A673 (cell line): ENCODE measurements at regions not wholly inside any gene's neighbourhood (a gene's known extent, or its start where the extent isn't known, plus 50 kb on each side); places are given as distances from the start of the nearest gene placed in this dataset.

Experiments used
- BruUV-seq: library from RNA; stranded (reverse); fragments of 400-500 nt; replicated peaks from 2 replicates; lab custom pipeline; 2021; lab: Mats Ljungman, UMichigan
- CTCF ChIA-PET: fragments of 300-600 bp; sonication (Branson Sonifier 250); formaldehyde crosslinking; loops from one replicate; lab custom pipeline; 2022; ENCODE audit warnings: antibody characterized with exemption; lab: Charles Lee
- POLR2A ChIA-PET: fragments of 300-600 bp; sonication (Branson Sonifier 250); formaldehyde crosslinking; loops from one replicate; lab custom pipeline; 2022; ENCODE audit warnings: antibody characterized with exemption; ENCODE audit not compliant: low non-redundant PET; lab: Charles Lee
- DNase-seq: peaks from one replicate; pipeline ENCODE4 v3.0.0-alpha.2; 2015; ENCODE audit warnings: low spot score
- H3K27ac ChIP-seq: fragments of 200-600 bp; sonication (generic); 2 replicates; pipeline ENCODE4 v1.5.1; 2016; ENCODE audit warnings: mixed run types, low read depth, mild to moderate bottlenecking, mixed read lengths, antibody characterized with exemption, low read length; ENCODE audit not compliant: poor library complexity, severe bottlenecking
- H3K27me3 ChIP-seq: fragments of 200-600 bp; sonication (generic); replicated peaks from 2 replicates; pipeline ENCODE4 v1.6.1; 2017; ENCODE audit warnings: mixed run types, low read depth, mild to moderate bottlenecking, mixed read lengths, antibody characterized with exemption, low read length; ENCODE audit not compliant: insufficient read depth, poor library complexity
- H3K36me3 ChIP-seq: fragments of 200-600 bp; sonication (generic); 2 replicates; pipeline ENCODE4 v1.6.1; 2016; ENCODE audit warnings: mixed run types, mild to moderate bottlenecking, mixed read lengths, antibody characterized with exemption, low read length; ENCODE audit not compliant: insufficient read depth, poor library complexity, severe bottlenecking
- H3K4me1 ChIP-seq: fragments of 200-600 bp; sonication (generic); 2 replicates; pipeline ENCODE4 v1.6.1; 2017; ENCODE audit warnings: mixed run types, mild to moderate bottlenecking, mixed read lengths, antibody characterized with exemption, low read length; ENCODE audit not compliant: insufficient read depth, poor library complexity, severe bottlenecking
- H3K4me3 ChIP-seq: fragments of 200-600 bp; sonication (generic); 2 replicates; pipeline ENCODE4 v1.5.1; 2016; ENCODE audit warnings: low read depth, mixed run types, mild to moderate bottlenecking, mixed read lengths, low read length; ENCODE audit not compliant: poor library complexity, severe bottlenecking
- H3K9me3 ChIP-seq: fragments of 200-600 bp; sonication (generic); 2 replicates; pipeline ENCODE4 v1.6.1; 2016; ENCODE audit warnings: mixed run types, low read depth, mild to moderate bottlenecking, mixed read lengths, antibody characterized with exemption, low read length; ENCODE audit not compliant: poor library complexity, severe bottlenecking
- CTCF ChIP-seq: fragments of 300-800, 200-600 bp; sonication (generic); conservative IDR thresholded peaks from 2 replicates; pipeline ENCODE4 v1.5.1; 2017; ENCODE audit warnings: low read depth, mild to moderate bottlenecking, antibody characterized with exemption, low read length, moderate library complexity, mixed read lengths
- EZH2 ChIP-seq: fragments of 200-600 bp; sonication (generic); IDR thresholded peaks from 2 replicates; pipeline ENCODE4 v1.6.1; 2017; ENCODE audit warnings: borderline replicate concordance, low read depth, mild to moderate bottlenecking, mixed read lengths, antibody characterized with exemption, low read length; ENCODE audit not compliant: poor library complexity, severe bottlenecking
- intact Hi-C: fragments of 100-400 bp; cut with micrococcal nuclease; formaldehyde crosslinking; loops from one replicate; pipeline ENCODE4 v1.10.0; 2022; ENCODE audit not compliant: unreplicated experiment

GRCh38 chr9:135032868-135033460 lies 54.5 kb upstream of the OLFM1 start:
- H3K4me1 ChIP-seq: peaks cover 9% of the 10 kb centered on the region
- H3K9me3 ChIP-seq: no peaks in the 10 kb centered on the region
- no peaks in the 10 kb centered on the region for H3K27me3 ChIP-seq
- ChIA-PET CTCF (no interaction called here), POLR2A (interaction anchor here (0.7 kb wide), 1 partner anchor 257 kb away, joined by 3 read pairs; no protein-coding TSS in a partner anchor)
- no peak overlapping the region for H3K4me3 ChIP-seq
- intact Hi-C loops: no loop called here
- no TSS peak for BruUV-seq
- no peak for TF ChIP-seq EZH2
- TF ChIP-seq CTCF: no peak
- no peaks in the 10 kb centered on the region for H3K36me3 ChIP-seq
- H3K27ac ChIP-seq: no peak overlapping the region
- DNase-seq: no peak

- no TSS peak for BruUV-seq
- no peaks in the 10 kb centered on the region for H3K9me3 ChIP-seq
- no peak for DNase-seq
- POLR2A ChIA-PET: interaction anchor here (0.7 kb wide), 1 partner anchor 258 kb away, joined by 3 read pairs; no protein-coding TSS in a partner anchor
- H3K27me3 ChIP-seq: no peaks in the 10 kb centered on the region
- H3K4me3 ChIP-seq: no peak overlapping the region
- CTCF ChIA-PET: no interaction called here
- TF ChIP-seq CTCF (no peak), EZH2 (no peak)
- H3K36me3 ChIP-seq: no peaks in the 10 kb centered on the region
- H3K27ac ChIP-seq: no peak overlapping the region
- peaks cover 14% of the 10 kb centered on the region for H3K4me1 ChIP-seq
- intact Hi-C loops: no loop called here
Observed at GRCh38 chr9:135033487-135033886, 54.0 kb upstream of the OLFM1 start.

GRCh38 chr9:135034106-135034505 lies 53.4 kb upstream of the OLFM1 start:
- no peak overlapping the region for H3K27ac ChIP-seq
- no peak overlapping the region for H3K4me3 ChIP-seq
- BruUV-seq: no TSS peak
- TF ChIP-seq CTCF (no peak), EZH2 (no peak)
- H3K4me1 ChIP-seq: peaks cover 19% of the 10 kb centered on the region
- CTCF ChIA-PET: no interaction called here
- POLR2A ChIA-PET: no interaction called here
- H3K27me3 ChIP-seq: no peaks in the 10 kb centered on the region
- H3K9me3 ChIP-seq: no peaks in the 10 kb centered on the region
- DNase-seq: no peak
- intact Hi-C loops: no loop called here
- no peaks in the 10 kb centered on the region for H3K36me3 ChIP-seq
